LNCaP clone FGC (cell line): ENCODE measurements at regions not wholly inside any gene's neighbourhood (a gene's known extent, or its start where the extent isn't known, plus 50 kb on each side); places are given as distances from the start of the nearest gene placed in this dataset.

Experiments
- DNase-seq: peaks from one replicate; pipeline ENCODE4 v3.0.0-alpha.2; 2011; ENCODE audit warnings: low read depth
- H3K4me3 ChIP-seq: 2 replicates; pipeline ENCODE4 v1.5.1; 2011; ENCODE audit warnings: mild to moderate bottlenecking, low read depth, low read length, control low read depth
- TF ChIP-seq, protein P1 (sequence below): IDR thresholded peaks from 2 replicates; pipeline ENCODE4 v1.5.1; 2012; ENCODE audit warnings: mild to moderate bottlenecking; ENCODE audit not compliant: control insufficient read depth, insufficient read depth; ENCODE audit errors: extremely low read depth

DNA sequence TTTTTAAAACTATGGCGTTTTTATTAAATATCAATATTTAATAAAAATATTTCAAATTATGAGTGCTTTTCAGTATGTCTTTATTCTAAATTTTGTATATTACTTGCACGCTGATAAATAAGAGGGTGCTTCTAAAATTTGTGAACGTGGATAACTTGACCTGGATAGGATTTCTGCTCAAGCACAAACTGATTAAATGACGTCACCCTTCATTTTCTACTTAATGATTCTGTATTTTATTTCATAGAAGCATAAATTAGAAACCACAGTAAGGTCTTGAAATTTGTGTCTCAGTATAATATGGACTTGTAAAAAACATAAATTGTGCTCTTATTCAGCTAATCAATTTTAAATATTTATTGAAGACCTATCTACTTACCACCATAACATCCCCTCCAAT, 903.7 kb downstream of the ROBO2 start:
- TF ChIP-seq, protein P1, sequence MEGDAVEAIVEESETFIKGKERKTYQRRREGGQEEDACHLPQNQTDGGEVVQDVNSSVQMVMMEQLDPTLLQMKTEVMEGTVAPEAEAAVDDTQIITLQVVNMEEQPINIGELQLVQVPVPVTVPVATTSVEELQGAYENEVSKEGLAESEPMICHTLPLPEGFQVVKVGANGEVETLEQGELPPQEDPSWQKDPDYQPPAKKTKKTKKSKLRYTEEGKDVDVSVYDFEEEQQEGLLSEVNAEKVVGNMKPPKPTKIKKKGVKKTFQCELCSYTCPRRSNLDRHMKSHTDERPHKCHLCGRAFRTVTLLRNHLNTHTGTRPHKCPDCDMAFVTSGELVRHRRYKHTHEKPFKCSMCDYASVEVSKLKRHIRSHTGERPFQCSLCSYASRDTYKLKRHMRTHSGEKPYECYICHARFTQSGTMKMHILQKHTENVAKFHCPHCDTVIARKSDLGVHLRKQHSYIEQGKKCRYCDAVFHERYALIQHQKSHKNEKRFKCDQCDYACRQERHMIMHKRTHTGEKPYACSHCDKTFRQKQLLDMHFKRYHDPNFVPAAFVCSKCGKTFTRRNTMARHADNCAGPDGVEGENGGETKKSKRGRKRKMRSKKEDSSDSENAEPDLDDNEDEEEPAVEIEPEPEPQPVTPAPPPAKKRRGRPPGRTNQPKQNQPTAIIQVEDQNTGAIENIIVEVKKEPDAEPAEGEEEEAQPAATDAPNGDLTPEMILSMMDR, result no peak
- no peak for DNase-seq
- no peak overlapping the region for H3K4me3 ChIP-seq

DNA sequence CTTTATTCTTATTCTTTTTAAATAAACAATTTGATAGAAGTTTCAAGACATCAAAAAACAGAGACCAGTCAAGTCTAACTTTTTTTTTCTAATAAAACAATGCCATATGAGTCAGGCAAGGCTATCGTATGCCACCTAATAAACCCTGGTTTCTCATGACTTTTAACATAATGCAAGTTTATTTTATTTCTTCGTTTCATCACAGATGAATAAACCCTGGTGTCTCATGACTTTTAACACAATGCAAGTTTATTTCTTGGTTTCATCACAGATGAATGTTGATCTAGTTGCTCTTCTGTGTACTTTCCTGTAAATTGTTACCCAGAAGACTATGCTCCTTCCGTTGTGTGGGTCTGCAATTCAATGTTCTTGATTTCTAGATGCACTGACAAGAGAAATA, 905.4 kb downstream of the ROBO2 start:
- H3K4me3 ChIP-seq, result no peak overlapping the region
- no peak for DNase-seq
- TF ChIP-seq, protein P1, result no peak

DNA sequence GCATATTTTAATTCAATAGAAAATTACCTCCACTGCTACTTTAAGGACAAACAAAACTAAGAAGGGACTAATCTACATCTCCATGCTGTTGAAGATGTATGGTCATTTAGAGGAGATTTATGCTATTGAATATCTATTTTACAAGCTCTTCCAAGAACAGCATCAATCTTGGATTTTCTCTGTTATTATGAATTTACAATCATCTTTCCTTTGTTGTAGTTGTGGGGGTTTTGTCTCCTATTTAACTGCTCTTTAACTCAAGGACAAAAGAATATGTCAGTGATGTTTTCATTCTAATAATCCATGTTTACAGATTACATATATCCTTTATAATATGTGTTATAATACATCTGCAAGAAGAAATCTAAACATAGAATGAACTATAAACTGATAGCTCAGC, 907.8 kb downstream of the ROBO2 start:
- no peak for DNase-seq
- TF ChIP-seq, protein P1, result no peak
- H3K4me3 ChIP-seq, result no peak overlapping the region

DNA sequence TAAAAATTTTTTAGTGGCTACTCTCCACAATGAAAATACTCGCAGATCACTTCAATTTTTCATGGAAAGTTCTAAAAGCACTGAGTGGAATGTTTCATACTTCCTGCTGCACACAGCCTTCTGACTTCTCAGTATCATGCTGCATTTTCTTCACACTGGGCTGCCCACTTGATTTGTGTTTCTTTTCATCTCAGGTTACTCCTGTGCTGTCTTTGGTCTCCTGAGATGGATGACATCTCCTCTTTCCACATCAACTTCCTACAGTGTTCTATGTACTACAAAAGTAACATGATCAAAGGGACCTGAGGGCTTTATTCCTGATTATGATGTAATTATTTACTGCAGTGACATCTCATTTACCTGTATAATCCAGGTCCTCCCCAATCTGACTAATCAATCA, 927.7 kb downstream of the ROBO2 start:
- TF ChIP-seq, protein P1, result no peak
- no peak for DNase-seq
- H3K4me3 ChIP-seq, result no peak overlapping the region

DNA sequence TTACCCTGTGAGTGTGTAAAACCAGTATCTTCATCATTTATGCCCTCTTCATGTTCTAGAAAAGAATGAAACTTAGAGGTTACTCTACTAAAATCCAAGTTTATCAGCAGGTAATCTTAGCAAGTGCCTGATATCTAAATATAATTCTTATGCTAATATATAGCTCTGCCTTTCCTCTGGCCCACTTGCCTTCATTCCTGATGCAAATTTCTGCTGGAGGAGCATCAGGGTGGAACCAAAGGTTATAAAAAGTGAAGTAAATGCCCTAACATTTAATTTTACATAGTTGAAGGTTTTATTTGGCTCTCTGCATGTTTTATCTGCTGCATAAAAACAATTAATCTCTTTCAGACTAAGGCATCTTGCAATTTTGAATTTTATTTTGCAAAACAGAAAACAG, 936.2 kb downstream of the ROBO2 start:
- no peak for DNase-seq
- TF ChIP-seq, protein P1, result no peak
- H3K4me3 ChIP-seq, result no peak overlapping the region

DNA sequence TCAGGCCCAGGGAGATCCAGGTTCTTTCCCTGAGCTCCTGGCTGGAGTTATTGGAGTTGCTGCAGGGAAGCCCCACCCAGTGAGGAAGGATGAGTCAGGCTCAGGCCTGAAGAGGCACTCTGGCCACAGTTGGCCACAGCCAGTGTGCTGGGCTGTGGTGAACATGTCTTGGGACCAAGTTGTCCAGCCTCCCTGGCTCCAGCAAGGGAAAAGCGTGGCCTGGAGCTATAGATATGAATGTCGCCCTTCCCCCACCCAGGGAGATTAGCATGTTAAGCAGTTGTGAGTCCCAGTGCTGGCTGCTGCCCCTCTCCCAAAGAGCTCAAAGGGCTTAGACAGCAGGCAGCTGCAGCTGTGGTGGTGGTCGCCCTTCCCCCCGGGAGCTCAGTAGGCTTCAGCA, 963.2 kb downstream of the ROBO2 start:
- no peak for DNase-seq
- TF ChIP-seq, protein P1, result no peak
- no peak overlapping the region for H3K4me3 ChIP-seq

DNA sequence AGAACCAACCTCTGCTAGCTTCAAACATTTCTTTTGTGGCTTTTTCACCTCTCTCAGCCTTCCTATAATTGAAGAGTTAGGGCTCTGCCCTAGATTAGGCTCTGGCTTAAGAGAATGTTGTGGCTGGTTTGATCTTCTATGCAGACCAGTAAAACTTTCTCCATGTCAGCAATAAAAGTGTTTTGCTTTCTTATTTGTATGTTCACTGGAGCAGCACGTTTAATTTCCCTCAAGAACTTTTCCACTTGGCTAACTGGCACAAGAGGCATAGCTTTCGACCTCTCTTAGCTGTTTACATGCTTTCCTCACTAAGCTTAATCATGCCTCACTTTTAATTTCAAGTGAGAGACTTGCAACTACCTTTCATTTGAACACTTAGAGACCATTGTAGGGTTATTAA, 964.7 kb downstream of the ROBO2 start:
- no peak overlapping the region for H3K4me3 ChIP-seq
- TF ChIP-seq, protein P1, result no peak
- DNase-seq, result no peak
